Lower leg skin (tissue), 3 donors: ENCODE measurements at regions not wholly inside any gene's neighbourhood (a gene's known extent, or its start where the extent isn't known, plus 50 kb on each side); places are given as distances from the start of the nearest gene placed in this dataset.

Source experiments
- POLR2A ChIP-seq, 2 donors: fragments of 450-650 bp; IDR thresholded peaks; one replicate each; pipeline ENCODE4 v1.6.1; 2016 to 2017; ENCODE audit warnings: antibody characterized with exemption in 2 of 2, mild to moderate bottlenecking in 1 of 2, moderate library complexity in 1 of 2
- TF ChIP-seq, protein P1 (sequence below), 3 donors: fragments of 450-650 bp; IDR thresholded peaks; one replicate each; pipeline ENCODE4 v1.5.1; 2016; ENCODE audit warnings: antibody characterized with exemption in 3 of 3, mild to moderate bottlenecking in 3 of 3, moderate library complexity in 2 of 3

DNA sequence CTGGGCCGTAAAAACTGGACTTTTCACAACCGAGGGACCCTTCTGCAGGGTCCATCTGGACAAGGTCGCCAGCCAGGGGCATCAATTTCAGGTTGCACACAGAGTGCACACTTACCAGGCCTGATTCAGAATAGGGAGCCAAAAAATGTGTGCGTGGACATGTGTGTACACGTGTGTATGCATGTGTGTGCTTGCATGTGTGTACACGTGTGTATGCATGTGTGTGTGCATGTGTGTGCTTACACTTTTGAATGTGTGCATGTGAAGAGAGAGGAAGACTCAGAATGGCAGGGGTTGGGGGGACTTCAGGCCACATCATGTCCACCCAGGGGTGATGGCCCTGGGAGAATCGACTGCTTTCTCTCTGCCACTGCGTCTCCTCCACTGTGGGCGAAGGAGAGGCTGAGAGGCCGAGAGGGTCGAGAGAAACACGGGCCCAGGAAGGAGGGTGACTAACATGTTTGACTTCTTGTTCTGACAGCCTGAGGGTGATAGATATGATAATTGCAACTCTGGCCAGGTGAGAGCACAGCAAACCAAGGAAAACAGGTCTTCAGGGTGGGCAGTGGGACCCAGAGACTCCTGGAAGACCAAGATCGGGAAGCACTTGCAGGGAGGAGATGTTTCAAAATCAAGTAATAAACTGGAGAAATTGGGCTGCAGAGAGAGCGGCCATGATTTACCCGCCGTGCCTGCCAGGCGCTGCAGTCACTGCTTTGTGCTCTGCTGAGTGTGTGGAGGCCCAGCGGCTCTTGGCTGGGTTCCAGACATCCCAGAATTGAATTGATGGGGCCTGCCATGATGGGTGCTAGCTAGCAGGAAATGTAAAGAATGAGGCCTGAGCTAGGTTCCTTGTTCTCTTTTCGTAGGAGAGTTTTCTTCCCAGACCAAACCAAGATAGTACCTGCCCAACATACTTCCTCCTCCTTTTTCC, 310.8 kb downstream of the QKI start:
- TF ChIP-seq, protein P1, sequence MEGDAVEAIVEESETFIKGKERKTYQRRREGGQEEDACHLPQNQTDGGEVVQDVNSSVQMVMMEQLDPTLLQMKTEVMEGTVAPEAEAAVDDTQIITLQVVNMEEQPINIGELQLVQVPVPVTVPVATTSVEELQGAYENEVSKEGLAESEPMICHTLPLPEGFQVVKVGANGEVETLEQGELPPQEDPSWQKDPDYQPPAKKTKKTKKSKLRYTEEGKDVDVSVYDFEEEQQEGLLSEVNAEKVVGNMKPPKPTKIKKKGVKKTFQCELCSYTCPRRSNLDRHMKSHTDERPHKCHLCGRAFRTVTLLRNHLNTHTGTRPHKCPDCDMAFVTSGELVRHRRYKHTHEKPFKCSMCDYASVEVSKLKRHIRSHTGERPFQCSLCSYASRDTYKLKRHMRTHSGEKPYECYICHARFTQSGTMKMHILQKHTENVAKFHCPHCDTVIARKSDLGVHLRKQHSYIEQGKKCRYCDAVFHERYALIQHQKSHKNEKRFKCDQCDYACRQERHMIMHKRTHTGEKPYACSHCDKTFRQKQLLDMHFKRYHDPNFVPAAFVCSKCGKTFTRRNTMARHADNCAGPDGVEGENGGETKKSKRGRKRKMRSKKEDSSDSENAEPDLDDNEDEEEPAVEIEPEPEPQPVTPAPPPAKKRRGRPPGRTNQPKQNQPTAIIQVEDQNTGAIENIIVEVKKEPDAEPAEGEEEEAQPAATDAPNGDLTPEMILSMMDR (IDR thresholded peaks at IDR 0.05) = no peak
- no peak for TF ChIP-seq POLR2A (IDR thresholded peaks at IDR 0.05)
